ENCODE measurements at regions not wholly inside any gene's neighbourhood (a gene's known extent, or its start where the extent isn't known, plus 50 kb on each side); places are given as distances from the start of the nearest gene placed in this dataset.

GRCh38 chr10:83995738-83996331, 143.5 kb upstream of the GHITM start:
- no peak overlapping the region for H3K4me3 ChIP-seq (replicated peaks; ENCODE audit: low read depth, low read length)
- no peaks in the 10 kb centered on the region for H3K27me3 ChIP-seq (replicated peaks; ENCODE audit: control insufficient read depth, insufficient read depth, low read length)
- no peak for DNase-seq (ENCODE audit: extremely low read depth, insufficient read length)
- no peak for TF ChIP-seq CTCF (IDR thresholded peaks at IDR 0.05; ENCODE audit: insufficient read depth, low read length, poor library complexity, severe bottlenecking)
- H3K36me3 ChIP-seq (ENCODE audit: control insufficient read depth, insufficient read depth, low read length): no peaks in the 10 kb centered on the region

GRCh38 chr10:84004221-84004620, 135.1 kb upstream of the GHITM start:
- Histone ChIP-seq H3K36me3 (ENCODE audit: control insufficient read depth, insufficient read depth, low read length) (no peaks in the 10 kb centered on the region), H3K4me3 (replicated peaks; ENCODE audit: low read depth, low read length) (no peak overlapping the region), H3K27me3 (replicated peaks; ENCODE audit: control insufficient read depth, insufficient read depth, low read length) (no peaks in the 10 kb centered on the region; the same call in 1 of the 2 replicates)
- DNase-seq (ENCODE audit: extremely low read depth, insufficient read length): no peak
- TF ChIP-seq CTCF (IDR thresholded peaks at IDR 0.05; ENCODE audit: insufficient read depth, low read length, poor library complexity, severe bottlenecking): no peak

GRCh38 chr10:84005403-84005802, 133.9 kb upstream of the GHITM start:
- Histone ChIP-seq H3K4me3 (replicated peaks; ENCODE audit: low read depth, low read length) (no peak overlapping the region), H3K27me3 (replicated peaks; ENCODE audit: control insufficient read depth, insufficient read depth, low read length) (no peaks in the 10 kb centered on the region; the same call in 1 of the 2 replicates), H3K36me3 (ENCODE audit: control insufficient read depth, insufficient read depth, low read length) (no peaks in the 10 kb centered on the region)
- DNase-seq (ENCODE audit: extremely low read depth, insufficient read length): no peak
- no peak for TF ChIP-seq CTCF (IDR thresholded peaks at IDR 0.05; ENCODE audit: insufficient read depth, low read length, poor library complexity, severe bottlenecking)

GRCh38 chr10:84007482-84007881, 131.8 kb upstream of the GHITM start:
- H3K36me3 ChIP-seq (ENCODE audit: control insufficient read depth, insufficient read depth, low read length): no peaks in the 10 kb centered on the region
- no peak for TF ChIP-seq CTCF (IDR thresholded peaks at IDR 0.05; ENCODE audit: insufficient read depth, low read length, poor library complexity, severe bottlenecking)
- H3K27me3 ChIP-seq (replicated peaks; ENCODE audit: control insufficient read depth, insufficient read depth, low read length): no peaks in the 10 kb centered on the region; the same call in 1 of the 2 replicates
- no peak overlapping the region for H3K4me3 ChIP-seq (replicated peaks; ENCODE audit: low read depth, low read length)
- DNase-seq (ENCODE audit: extremely low read depth, insufficient read length): no peak

- Histone ChIP-seq H3K4me3 (replicated peaks; ENCODE audit: low read depth, low read length) (no peak overlapping the region), H3K36me3 (ENCODE audit: control insufficient read depth, insufficient read depth, low read length) (no peaks in the 10 kb centered on the region), H3K27me3 (replicated peaks; ENCODE audit: control insufficient read depth, insufficient read depth, low read length) (no peaks in the 10 kb centered on the region; the same call in 1 of the 2 replicates)
- peak; percentile 95 for TF ChIP-seq CTCF (IDR thresholded peaks at IDR 0.05; ENCODE audit: insufficient read depth, low read length, poor library complexity, severe bottlenecking)
- peak; percentile 7 for DNase-seq (ENCODE audit: extremely low read depth, insufficient read length)
Observed at GRCh38 chr10:84008878-84009277, 130.4 kb upstream of the GHITM start.

- DNase-seq (ENCODE audit: extremely low read depth, insufficient read length): no peak
- Histone ChIP-seq H3K27me3 (replicated peaks; ENCODE audit: control insufficient read depth, insufficient read depth, low read length) (no peaks in the 10 kb centered on the region), H3K36me3 (ENCODE audit: control insufficient read depth, insufficient read depth, low read length) (no peaks in the 10 kb centered on the region), H3K4me3 (replicated peaks; ENCODE audit: low read depth, low read length) (no peak overlapping the region)
- no peak for TF ChIP-seq CTCF (IDR thresholded peaks at IDR 0.05; ENCODE audit: insufficient read depth, low read length, poor library complexity, severe bottlenecking)
Observed at GRCh38 chr10:84012431-84012830, 126.9 kb upstream of the GHITM start.

Data from GM06990 (cell line).